ENCODE measurements at regions not wholly inside any gene's neighbourhood (a gene's known extent, or its start where the extent isn't known, plus 50 kb on each side); places are given as distances from the start of the nearest gene placed in this dataset.

- no peak for TF ChIP-seq CTCF (IDR thresholded peaks at IDR 0.05)
- TF ChIP-seq REST (IDR thresholded peaks at IDR 0.05; ENCODE audit: insufficient read depth in 1 of 2, low read depth in 2 of 2, low read length in 1 of 2), result no peak
These were observed 151.7 kb downstream of the KCNJ18 start for GRCh38 chr17:21843951-21844590.

Measured in Panc1 (cell line).